IMR-90 (cell line): ENCODE measurements at regions not wholly inside any gene's neighbourhood (a gene's known extent, or its start where the extent isn't known, plus 50 kb on each side); places are given as distances from the start of the nearest gene placed in this dataset.

Experiments used
- ATAC-seq: fragments of 200-7000 bp; cut with Tn5 transposase; 2 replicates; pipeline ENCODE4 v1.9.1; 2020; ENCODE audit warnings: low read depth, mild to moderate bottlenecking, moderate library complexity
- BruUV-seq: library from RNA; stranded (reverse); fragments of 400-500 nt; replicated peaks from 2 replicates; lab custom pipeline; 2021; lab: Mats Ljungman, UMichigan
- CTCF ChIA-PET: fragments of 300-600 bp; formaldehyde crosslinking; extraction: SDS; loops from one replicate; lab custom pipeline; 2021; ENCODE audit warnings: antibody characterized with exemption; lab: Yijun Ruan, JAX
- POLR2A ChIA-PET: fragments of 300-600 bp; sonication (Branson Sonifier 250); formaldehyde crosslinking; loops from one replicate; lab custom pipeline; 2022; ENCODE audit warnings: antibody characterized with exemption; ENCODE audit not compliant: unreplicated experiment; lab: Charles Lee
- DNase-seq: peaks from one replicate; pipeline ENCODE4 v3.0.0; 2013
- H2AFZ ChIP-seq: replicated peaks from 2 replicates; pipeline ENCODE3; 2013; ENCODE audit warnings: low read length, mild to moderate bottlenecking; ENCODE audit not compliant: poor library complexity
- H2AK5ac ChIP-seq: 2 replicates; pipeline ENCODE4 v1.6.1; 2013; ENCODE audit warnings: low read depth, low read length, inconsistent platforms
- H2AK9ac ChIP-seq: replicated peaks from 2 replicates; pipeline ENCODE3; 2013; ENCODE audit warnings: mild to moderate bottlenecking, low read depth, low read length, moderate library complexity; ENCODE audit not compliant: poor library complexity
- H2BK120ac ChIP-seq: 2 replicates; pipeline ENCODE4 v1.6.1; 2013; ENCODE audit warnings: low read depth, low read length, inconsistent platforms
- H2BK15ac ChIP-seq: 3 replicates; pipeline ENCODE4 v1.6.1; 2013; ENCODE audit warnings: low read depth, low read length, inconsistent platforms
- H2BK20ac ChIP-seq: 2 replicates; pipeline ENCODE4 v1.6.1; 2013; ENCODE audit warnings: low read depth, mild to moderate bottlenecking, inconsistent platforms, low read length, moderate library complexity
- H2BK5ac ChIP-seq: 2 replicates; pipeline ENCODE4 v1.6.1; 2013; ENCODE audit warnings: mild to moderate bottlenecking, low read depth, low read length, inconsistent platforms; ENCODE audit not compliant: poor library complexity, severe bottlenecking
- H3K14ac ChIP-seq: replicated peaks from 2 replicates; pipeline ENCODE4 v1.6.1; 2013; ENCODE audit warnings: low read depth, low read length, inconsistent platforms
- H3K18ac ChIP-seq: 2 replicates; pipeline ENCODE4 v1.6.1; 2013; ENCODE audit warnings: low read depth, low read length, control low read depth
- H3K23ac ChIP-seq: 2 replicates; pipeline ENCODE4 v1.6.1; 2013; ENCODE audit warnings: low read depth, low read length, inconsistent platforms
- H3K27ac ChIP-seq: 2 replicates; pipeline ENCODE4 v1.5.1; 2013; ENCODE audit warnings: mild to moderate bottlenecking, control low read depth, low read length; ENCODE audit not compliant: insufficient read depth
- H3K27me3 ChIP-seq: 2 replicates; pipeline ENCODE4 v1.6.1; 2013; ENCODE audit warnings: low read length; ENCODE audit not compliant: control insufficient read depth, insufficient read depth
- H3K36me3 ChIP-seq: 2 replicates; pipeline ENCODE4 v1.6.1; 2013; ENCODE audit warnings: low read length, mixed read lengths; ENCODE audit not compliant: control insufficient read depth, insufficient read depth
- H3K4ac ChIP-seq: 2 replicates; pipeline ENCODE4 v1.6.1; 2013; ENCODE audit warnings: low read depth, low read length, inconsistent platforms
- H3K4me1 ChIP-seq: 2 replicates; pipeline ENCODE4 v1.6.1; 2013; ENCODE audit warnings: low read length, mixed read lengths; ENCODE audit not compliant: control insufficient read depth, insufficient read depth
- H3K4me2 ChIP-seq: 2 replicates; pipeline ENCODE4 v1.6.1; 2013; ENCODE audit warnings: low read depth, mild to moderate bottlenecking, control low read depth, low read length, moderate library complexity
- H3K4me3 ChIP-seq: 2 replicates; pipeline ENCODE4 v1.5.1; 2013; ENCODE audit warnings: low read depth, mild to moderate bottlenecking, control low read depth, low read length, moderate library complexity; ENCODE audit not compliant: insufficient read depth
- H3K56ac ChIP-seq: 2 replicates; pipeline ENCODE4 v1.6.1; 2013; ENCODE audit warnings: low read length, inconsistent platforms; ENCODE audit not compliant: insufficient read depth; ENCODE audit errors: extremely low read depth
- H3K79me1 ChIP-seq, 2 experiments: 2 replicates each; pipeline ENCODE4 v1.6.1; 2013; ENCODE audit warnings: low read length in 2 of 2, inconsistent platforms in 1 of 2, low read depth in 1 of 2
- H3K9ac ChIP-seq: 2 replicates; pipeline ENCODE4 v1.6.1; 2013; ENCODE audit warnings: low read depth, low read length, control low read depth
- H3K9me1 ChIP-seq: 2 replicates; pipeline ENCODE4 v1.6.1; 2013; ENCODE audit warnings: low read length, inconsistent platforms; ENCODE audit not compliant: insufficient read depth
- H3K9me3 ChIP-seq: 2 replicates; pipeline ENCODE4 v1.6.1; 2013; ENCODE audit warnings: low read length; ENCODE audit not compliant: control insufficient read depth, insufficient read depth
- H4K20me1 ChIP-seq: 2 replicates; pipeline ENCODE4 v1.6.1; 2013; ENCODE audit warnings: low read length, inconsistent platforms; ENCODE audit not compliant: insufficient read depth
- H4K5ac ChIP-seq: 2 replicates; pipeline ENCODE4 v1.6.1; 2013; ENCODE audit warnings: mild to moderate bottlenecking, low read depth, low read length, control low read depth
- H4K8ac ChIP-seq, 2 experiments: 2 replicates each; pipeline ENCODE4 v1.6.1; 2013; ENCODE audit warnings: low read depth in 2 of 2, low read length in 2 of 2, control low read depth in 1 of 2, inconsistent platforms in 1 of 2
- H4K91ac ChIP-seq: 2 replicates; pipeline ENCODE4 v1.6.1; 2013; ENCODE audit warnings: low read depth, low read length, inconsistent platforms; ENCODE audit not compliant: insufficient read depth
- NFE2L2 ChIP-seq: fragments of 150-350 bp; IDR thresholded peaks from 2 replicates; pipeline ENCODE4 v1.6.1; 2016; ENCODE audit warnings: low read depth, mild to moderate bottlenecking, low read length
- WGBS, 2 experiments: methylation state at CpG; one replicate each; pipeline versions ENCODE4 v1.1.5 to v1.1.7; 2013; ENCODE audit warnings: missing lambda C conversion rate in 2 of 2; ENCODE audit not compliant: insufficient read length in 1 of 2; ENCODE audit errors: extremely low coverage in 2 of 2; 5-methylcytosine and 5-hydroxymethylcytosine counted together
- dilution Hi-C: fragments of 300-500 bp; cut with HindIII; formaldehyde crosslinking; loops from one replicate; pipeline ENCODE4 v1.14.3; 2018; ENCODE audit warnings: low sequenced_read_pairs; ENCODE audit not compliant: unreplicated experiment
- in situ Hi-C: fragments of 300-500 bp; cut with MboI; formaldehyde crosslinking; loops from 3 replicates; pipeline ENCODE4 v1.14.3; 2019; ENCODE audit warnings: low sequenced_read_pairs, inconsistent platforms, mixed read lengths
- intact Hi-C: fragments of 100-400 bp; cut with micrococcal nuclease; formaldehyde crosslinking; loops from 2 replicates; pipeline ENCODE4 v1.10.0; 2022
- TF ChIP-seq, protein P1 (sequence below): fragments of 150-350 bp; IDR thresholded peaks from 2 replicates; pipeline ENCODE4 v1.6.1; 2016; ENCODE audit warnings: low read depth, mild to moderate bottlenecking, low read length, moderate library complexity, borderline replicate concordance

DNA sequence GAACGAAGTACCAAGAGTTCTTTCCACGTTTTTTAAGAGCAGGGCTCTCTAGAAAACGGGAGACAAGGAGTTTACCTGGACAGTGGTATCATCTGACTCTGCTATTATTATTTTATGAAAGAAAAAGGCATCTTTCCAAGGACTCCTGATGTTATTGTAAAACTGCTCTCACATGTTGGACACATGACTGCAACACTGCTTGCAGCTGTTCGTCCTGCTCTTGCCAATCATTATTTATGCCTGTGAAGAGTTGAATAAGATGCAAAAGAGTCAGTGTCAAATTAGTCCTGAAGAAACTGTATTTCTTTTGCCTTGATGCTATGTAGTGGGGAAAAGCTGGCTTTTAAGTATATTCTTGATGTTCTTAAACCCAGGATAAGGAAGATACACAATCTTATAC is 284.5 kb upstream of the PTGER4 start:
- ATAC-seq: no peak
- Histone ChIP-seq H3K9me3 (no peaks in the 10 kb centered on the region), H2BK20ac (no peak overlapping the region), H2BK15ac (no peak overlapping the region), H4K5ac (no peak overlapping the region), H3K27ac (no peak overlapping the region), H3K4me3 (no peak overlapping the region), H3K4me1 (peaks cover 4% of the 10 kb centered on the region; the same call in 1 of the 2 replicates), H4K91ac (no peak overlapping the region), H2AK5ac (no peak overlapping the region), H3K9me1 (no peaks in the 10 kb centered on the region), H3K56ac (no peak overlapping the region), H3K36me3 (no peaks in the 10 kb centered on the region), H2BK5ac (no peak overlapping the region), H3K4me2 (no peak overlapping the region), H2AK9ac (no peak overlapping the region), H3K23ac (no peak overlapping the region), H3K27me3 (no peaks in the 10 kb centered on the region), H2AFZ (no peak overlapping the region), H3K18ac (no peak overlapping the region), H4K20me1 (no peaks in the 10 kb centered on the region), H4K8ac (no peak overlapping the region), H3K79me1 (no peaks in the 10 kb centered on the region), H3K14ac (no peak overlapping the region), H3K4ac (no peak overlapping the region), H2BK120ac (no peak overlapping the region), H3K9ac (no peak overlapping the region)
- no TSS peak for BruUV-seq
- in situ Hi-C loops: no loop called here
- POLR2A ChIA-PET: no interaction called here
- CTCF ChIA-PET: no interaction called here
- WGBS, 2 experiments: no CpG with 5 or more reads among the region's 4 CpGs
- dilution Hi-C loops: no loop called here
- TF ChIP-seq, protein P1, sequence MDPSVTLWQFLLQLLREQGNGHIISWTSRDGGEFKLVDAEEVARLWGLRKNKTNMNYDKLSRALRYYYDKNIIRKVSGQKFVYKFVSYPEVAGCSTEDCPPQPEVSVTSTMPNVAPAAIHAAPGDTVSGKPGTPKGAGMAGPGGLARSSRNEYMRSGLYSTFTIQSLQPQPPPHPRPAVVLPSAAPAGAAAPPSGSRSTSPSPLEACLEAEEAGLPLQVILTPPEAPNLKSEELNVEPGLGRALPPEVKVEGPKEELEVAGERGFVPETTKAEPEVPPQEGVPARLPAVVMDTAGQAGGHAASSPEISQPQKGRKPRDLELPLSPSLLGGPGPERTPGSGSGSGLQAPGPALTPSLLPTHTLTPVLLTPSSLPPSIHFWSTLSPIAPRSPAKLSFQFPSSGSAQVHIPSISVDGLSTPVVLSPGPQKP: no peak
- no peak for TF ChIP-seq NFE2L2
- DNase-seq: no peak
- intact Hi-C loops: loop anchor here (10.0 kb wide), 1 partner anchor 680 kb away; no protein-coding TSS in a partner anchor
